HEK293T (cell line): ENCODE measurements at regions not wholly inside any gene's neighbourhood (a gene's known extent, or its start where the extent isn't known, plus 50 kb on each side); places are given as distances from the start of the nearest gene placed in this dataset.

Experiments used
- BHLHE40 ChIP-seq: fragments of 450-650 bp; IDR thresholded peaks from 2 replicates; pipeline ENCODE4 v1.6.1; 2016; ENCODE audit warnings: mild to moderate bottlenecking, moderate library complexity, borderline replicate concordance
- CTBP1 ChIP-seq: fragments of 450-650 bp; IDR thresholded peaks from 2 replicates; pipeline ENCODE4 v1.6.1; 2016; ENCODE audit warnings: borderline replicate concordance
- L3MBTL2 ChIP-seq: fragments of 450-650 bp; conservative IDR thresholded peaks from 2 replicates; pipeline ENCODE4 v1.6.1; 2016; ENCODE audit warnings: mild to moderate bottlenecking
- SUZ12 ChIP-seq: fragments of 450-650 bp; IDR thresholded peaks from 2 replicates; pipeline ENCODE4 v1.6.1; 2016; ENCODE audit warnings: mild to moderate bottlenecking
- TARDBP ChIP-seq: fragments of 450-650 bp; IDR thresholded peaks from 2 replicates; pipeline ENCODE4 v1.6.1; 2016

- TF ChIP-seq L3MBTL2, result 0 out of 2 replicates have a peak, but pooled peaks have one; percentile 25
- TF ChIP-seq CTBP1, result no peak
- TF ChIP-seq BHLHE40, result no peak
- no peak for TF ChIP-seq SUZ12
- no peak for TF ChIP-seq TARDBP
Observed at GRCh38 chr10:29131952-29132547, 156.8 kb upstream of the LYZL1 start.
